ENCODE measurements at regions not wholly inside any gene's neighbourhood (a gene's known extent, or its start where the extent isn't known, plus 50 kb on each side); places are given as distances from the start of the nearest gene placed in this dataset.

DNA sequence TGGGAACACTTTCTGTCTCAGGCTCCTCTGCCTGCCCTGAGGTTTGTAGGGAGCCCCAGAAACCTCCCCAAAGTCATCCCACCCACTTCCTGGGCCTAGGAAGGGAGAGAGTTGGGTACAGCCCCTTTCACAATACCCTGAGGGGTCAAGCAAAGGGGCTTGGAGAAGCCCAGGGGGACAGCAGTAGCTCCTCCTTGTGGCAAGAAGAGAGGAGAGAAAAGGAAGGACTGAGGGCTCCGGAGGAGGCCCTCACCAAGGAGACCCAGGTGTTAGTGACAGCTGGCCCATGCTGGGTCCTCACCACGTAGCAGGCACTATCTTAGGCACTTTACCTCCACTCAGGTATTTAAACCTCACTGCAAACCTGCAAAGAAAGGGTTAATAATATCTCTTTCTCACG is 112.8 kb downstream of the IRX5 start:
- no peaks in the 10 kb centered on the region for H3K79me2 ChIP-seq (ENCODE audit: insufficient read depth)
- no peaks in the 10 kb centered on the region for H3F3A ChIP-seq (replicated peaks; ENCODE audit: insufficient read depth)
- TF ChIP-seq TAF1 (IDR thresholded peaks at IDR 0.05; ENCODE audit: borderline replicate concordance, low read depth, low read length) (no peak), GATA2 (CRISPR knock-in tag; IDR thresholded peaks at IDR 0.05) (no peak)
- H3K4me3 ChIP-seq (ENCODE audit: low read depth in 2 of 2, low read length in 1 of 2) = no peak overlapping the region
- H3K9me2 ChIP-seq = no peaks in the 10 kb centered on the region
- H3K27me3 ChIP-seq (ENCODE audit: insufficient read depth) = no peaks in the 10 kb centered on the region
- WGBS (ENCODE audit: low lambda C conversion rate) = 7% methylated on average over 3 of the region's 3 CpGs
- H3K27ac ChIP-seq (ENCODE audit: low read depth in 2 of 2, low read length in 1 of 2) = no peak overlapping the region
- no peak overlapping the region for H3K4me2 ChIP-seq
- no peaks in the 10 kb centered on the region for H3K4me1 ChIP-seq (ENCODE audit: control insufficient read depth in 1 of 2, insufficient read depth in 2 of 2, low read depth in 1 of 2, low read length in 1 of 2)
- ChIA-PET CTCF (interaction anchor here (0.9 to 2.5 kb wide), 5 partner anchors 8 to 329 kb away, joined by 3 to 10 read pairs (median 3); partner anchors contain the start of gene IRX6), POLR2A (no interaction called here)
- no peak for DNase-seq
- no peak overlapping the region for H3K9ac ChIP-seq
- no peaks in the 10 kb centered on the region for H3K36me3 ChIP-seq (replicated peaks in 1 of 2; ENCODE audit: control insufficient read depth in 1 of 2, insufficient read depth in 2 of 2, low read length in 1 of 2)
- H3K9me3 ChIP-seq = no peaks in the 10 kb centered on the region
- no peaks in the 10 kb centered on the region for H4K20me1 ChIP-seq (ENCODE audit: insufficient read depth)
- no peak overlapping the region for H2AFZ ChIP-seq (ENCODE audit: low read depth)

DNA sequence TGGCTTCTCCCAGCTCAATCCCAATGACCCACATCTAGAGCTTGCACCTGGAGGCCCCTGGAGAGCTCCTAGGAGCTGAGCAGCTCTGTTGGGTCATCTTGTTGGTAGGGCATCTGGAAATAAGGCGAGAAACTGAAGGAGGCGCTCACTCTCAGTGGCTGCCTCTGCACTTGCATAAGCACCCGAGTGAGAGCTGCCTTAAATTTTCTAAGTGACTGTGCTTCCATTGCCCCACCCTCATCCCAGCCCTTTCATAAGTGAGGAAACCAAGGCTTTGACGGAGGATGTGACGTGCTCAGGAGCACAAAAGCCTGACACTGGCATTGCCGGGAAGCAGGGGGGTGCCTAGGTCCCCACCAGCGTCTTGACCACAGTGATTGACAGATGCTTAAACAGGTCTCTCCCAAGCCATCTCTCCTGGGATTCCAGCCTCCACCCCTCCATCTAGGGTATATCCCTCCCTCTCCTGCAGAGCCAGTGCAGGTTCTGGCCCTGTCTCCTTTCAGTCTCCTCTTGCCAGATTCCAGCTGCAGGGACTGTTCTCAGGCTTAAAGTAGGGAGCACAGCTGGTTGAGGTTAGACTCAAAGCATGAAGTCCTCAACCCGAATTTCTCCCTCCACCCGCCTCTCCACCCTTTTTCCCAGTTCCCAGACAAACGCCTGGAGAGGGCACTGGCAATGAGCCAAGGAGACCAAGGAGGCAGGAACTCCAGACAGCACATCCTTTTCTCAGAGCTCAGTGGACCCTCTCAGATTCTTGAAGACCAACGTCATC is 113.7 kb downstream of the IRX5 start:
- Histone ChIP-seq H3K27ac (ENCODE audit: low read depth in 2 of 2, low read length in 1 of 2) (no peak overlapping the region), H3K9me3 (no peaks in the 10 kb centered on the region), H4K20me1 (ENCODE audit: insufficient read depth) (no peaks in the 10 kb centered on the region), H3K4me3 (ENCODE audit: low read depth in 2 of 2, low read length in 1 of 2) (no peak overlapping the region), H2AFZ (ENCODE audit: low read depth) (no peak overlapping the region), H3K4me1 (ENCODE audit: control insufficient read depth in 1 of 2, insufficient read depth in 2 of 2, low read depth in 1 of 2, low read length in 1 of 2) (no peaks in the 10 kb centered on the region), H3K79me2 (ENCODE audit: insufficient read depth) (no peaks in the 10 kb centered on the region), H3K27me3 (ENCODE audit: insufficient read depth) (no peaks in the 10 kb centered on the region), H3K4me2 (no peak overlapping the region), H3F3A (replicated peaks; ENCODE audit: insufficient read depth) (no peaks in the 10 kb centered on the region), H3K36me3 (replicated peaks in 1 of 2; ENCODE audit: control insufficient read depth in 1 of 2, insufficient read depth in 2 of 2, low read length in 1 of 2) (no peaks in the 10 kb centered on the region), H3K9ac (no peak overlapping the region), H3K9me2 (no peaks in the 10 kb centered on the region)
- TF ChIP-seq, protein P1, sequence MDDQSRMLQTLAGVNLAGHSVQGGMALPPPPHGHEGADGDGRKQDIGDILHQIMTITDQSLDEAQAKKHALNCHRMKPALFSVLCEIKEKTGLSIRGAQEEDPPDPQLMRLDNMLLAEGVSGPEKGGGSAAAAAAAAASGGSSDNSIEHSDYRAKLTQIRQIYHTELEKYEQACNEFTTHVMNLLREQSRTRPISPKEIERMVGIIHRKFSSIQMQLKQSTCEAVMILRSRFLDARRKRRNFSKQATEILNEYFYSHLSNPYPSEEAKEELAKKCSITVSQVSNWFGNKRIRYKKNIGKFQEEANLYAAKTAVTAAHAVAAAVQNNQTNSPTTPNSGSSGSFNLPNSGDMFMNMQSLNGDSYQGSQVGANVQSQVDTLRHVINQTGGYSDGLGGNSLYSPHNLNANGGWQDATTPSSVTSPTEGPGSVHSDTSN (IDR thresholded peaks at IDR 0.05) = no peak
- no peak for TF ChIP-seq JUND (IDR thresholded peaks at IDR 0.05)
- WGBS (ENCODE audit: low lambda C conversion rate) = 43% methylated on average over 10 of the region's 11 CpGs
- ChIA-PET POLR2A (no interaction called here), CTCF (interaction anchor here (0.9 to 2.5 kb wide), 3 partner anchors 9 to 16 kb away, joined by 3 to 10 read pairs (median 3); no protein-coding TSS in a partner anchor)
- no peak for DNase-seq

DNA sequence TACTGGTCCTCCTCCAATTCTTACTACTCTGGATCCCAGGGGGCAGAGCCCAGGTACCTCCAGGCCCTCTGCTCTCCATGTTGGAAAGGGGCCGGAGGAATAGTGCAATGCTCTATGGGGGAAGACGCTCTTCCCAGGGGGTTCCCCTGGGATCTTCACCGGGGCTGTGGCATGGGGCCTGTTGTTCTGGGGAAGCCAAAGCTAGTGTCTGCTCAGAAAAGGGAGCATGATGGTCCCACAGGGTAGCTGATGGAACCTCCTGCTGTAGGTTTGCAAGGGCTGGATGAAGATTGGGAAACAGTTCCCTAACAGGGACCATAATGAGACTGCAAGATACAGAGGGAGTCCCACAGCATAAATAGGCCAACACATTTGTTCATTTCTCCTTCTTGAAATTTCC is 114.7 kb downstream of the IRX5 start:
- H3K9ac ChIP-seq = no peak overlapping the region
- H3K9me3 ChIP-seq = no peaks in the 10 kb centered on the region
- H3F3A ChIP-seq (replicated peaks; ENCODE audit: insufficient read depth) = no peaks in the 10 kb centered on the region
- no peaks in the 10 kb centered on the region for H3K36me3 ChIP-seq (replicated peaks in 1 of 2; ENCODE audit: control insufficient read depth in 1 of 2, insufficient read depth in 2 of 2, low read length in 1 of 2)
- no peak overlapping the region for H3K4me3 ChIP-seq (ENCODE audit: low read depth in 2 of 2, low read length in 1 of 2)
- H3K79me2 ChIP-seq (ENCODE audit: insufficient read depth) = no peaks in the 10 kb centered on the region
- H3K4me1 ChIP-seq (ENCODE audit: control insufficient read depth in 1 of 2, insufficient read depth in 2 of 2, low read depth in 1 of 2, low read length in 1 of 2) = no peaks in the 10 kb centered on the region
- no peaks in the 10 kb centered on the region for H3K27me3 ChIP-seq (ENCODE audit: insufficient read depth)
- no peak for DNase-seq
- TF ChIP-seq, protein P2, sequence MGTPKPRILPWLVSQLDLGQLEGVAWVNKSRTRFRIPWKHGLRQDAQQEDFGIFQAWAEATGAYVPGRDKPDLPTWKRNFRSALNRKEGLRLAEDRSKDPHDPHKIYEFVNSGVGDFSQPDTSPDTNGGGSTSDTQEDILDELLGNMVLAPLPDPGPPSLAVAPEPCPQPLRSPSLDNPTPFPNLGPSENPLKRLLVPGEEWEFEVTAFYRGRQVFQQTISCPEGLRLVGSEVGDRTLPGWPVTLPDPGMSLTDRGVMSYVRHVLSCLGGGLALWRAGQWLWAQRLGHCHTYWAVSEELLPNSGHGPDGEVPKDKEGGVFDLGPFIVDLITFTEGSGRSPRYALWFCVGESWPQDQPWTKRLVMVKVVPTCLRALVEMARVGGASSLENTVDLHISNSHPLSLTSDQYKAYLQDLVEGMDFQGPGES (IDR thresholded peaks at IDR 0.05; ENCODE audit: low read depth, low read length) = no peak
- TF ChIP-seq, protein P3, sequence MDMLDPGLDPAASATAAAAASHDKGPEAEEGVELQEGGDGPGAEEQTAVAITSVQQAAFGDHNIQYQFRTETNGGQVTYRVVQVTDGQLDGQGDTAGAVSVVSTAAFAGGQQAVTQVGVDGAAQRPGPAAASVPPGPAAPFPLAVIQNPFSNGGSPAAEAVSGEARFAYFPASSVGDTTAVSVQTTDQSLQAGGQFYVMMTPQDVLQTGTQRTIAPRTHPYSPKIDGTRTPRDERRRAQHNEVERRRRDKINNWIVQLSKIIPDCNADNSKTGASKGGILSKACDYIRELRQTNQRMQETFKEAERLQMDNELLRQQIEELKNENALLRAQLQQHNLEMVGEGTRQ (IDR thresholded peaks at IDR 0.05; ENCODE audit: borderline replicate concordance, low read depth, low read length) = no peak
- TF ChIP-seq MEF2A (IDR thresholded peaks at IDR 0.05; ENCODE audit: borderline replicate concordance, low read depth) (no peak), TCF12 (IDR thresholded peaks at IDR 0.05) (no peak), FOXJ3 (CRISPR knock-in tag; IDR thresholded peaks at IDR 0.05) (no peak), RXRA (IDR thresholded peaks at IDR 0.05; ENCODE audit: borderline replicate concordance, low read depth) (no peak), MXI1 (IDR thresholded peaks at IDR 0.05; ENCODE audit: low read depth, low read length) (no peak), TAF1 (IDR thresholded peaks at IDR 0.05; ENCODE audit: borderline replicate concordance, low read depth, low read length) (no peak), RCOR1 (IDR thresholded peaks at IDR 0.05; ENCODE audit: low read length) (no peak), ELF1 (IDR thresholded peaks at IDR 0.05) (no peak), YY1 (IDR thresholded peaks at IDR 0.05; ENCODE audit: low read depth) (no peak), SIN3A (IDR thresholded peaks at IDR 0.05; ENCODE audit: borderline replicate concordance, low read depth, low read length) (no peak), GABPA (IDR thresholded peaks at IDR 0.05; ENCODE audit: low read depth) (no peak), JUND (IDR thresholded peaks at IDR 0.05) (no peak), RAD21 (IDR thresholded peaks at IDR 0.05; ENCODE audit: low read length) (no peak), NRF1 (IDR thresholded peaks at IDR 0.05; ENCODE audit: low read depth, low read length) (no peak), SMC3 (IDR thresholded peaks at IDR 0.05; ENCODE audit: low read depth, low read length) (no peak)
- TF ChIP-seq, protein P4, sequence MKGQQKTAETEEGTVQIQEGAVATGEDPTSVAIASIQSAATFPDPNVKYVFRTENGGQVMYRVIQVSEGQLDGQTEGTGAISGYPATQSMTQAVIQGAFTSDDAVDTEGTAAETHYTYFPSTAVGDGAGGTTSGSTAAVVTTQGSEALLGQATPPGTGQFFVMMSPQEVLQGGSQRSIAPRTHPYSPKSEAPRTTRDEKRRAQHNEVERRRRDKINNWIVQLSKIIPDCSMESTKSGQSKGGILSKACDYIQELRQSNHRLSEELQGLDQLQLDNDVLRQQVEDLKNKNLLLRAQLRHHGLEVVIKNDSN (IDR thresholded peaks at IDR 0.05; ENCODE audit: borderline replicate concordance, low read depth) = no peak
- no peaks in the 10 kb centered on the region for H4K20me1 ChIP-seq (ENCODE audit: insufficient read depth)
- WGBS (ENCODE audit: low lambda C conversion rate) = 66% methylated on average over 3 of the region's 3 CpGs
- no peak overlapping the region for H2AFZ ChIP-seq (ENCODE audit: low read depth)
- ChIA-PET CTCF (interaction anchor here (1.8 to 2.5 kb wide), 2 partner anchors 10 kb away, joined by 6 to 10 read pairs; no protein-coding TSS in a partner anchor), POLR2A (no interaction called here)
- H3K27ac ChIP-seq (ENCODE audit: low read depth in 2 of 2, low read length in 1 of 2) = no peak overlapping the region
- no peaks in the 10 kb centered on the region for H3K9me2 ChIP-seq
- no peak overlapping the region for H3K4me2 ChIP-seq

Data from SK-N-SH (cell line).